HG03060 (cell line): ENCODE measurements at regions not wholly inside any gene's neighbourhood (a gene's known extent, or its start where the extent isn't known, plus 50 kb on each side); places are given as distances from the start of the nearest gene placed in this dataset.
"Not testable (repeated sequence)": the region's sequence is repeated elsewhere in the genome, so short reads cannot be mapped to it uniquely, and the experiment has no call there.

Experiments used
- ATAC-seq: cut with Tn5 transposase; IDR thresholded peaks from one replicate; pipeline ENCODE4 v1.9.1; 2021; ENCODE audit warnings: low read depth, moderate number of reproducible peaks; ENCODE audit not compliant: unreplicated experiment

GRCh38 chr5:120082316-120083068 lies 381.6 kb upstream of the PRR16 start:
- ATAC-seq, result no peak

GRCh38 chr5:120083851-120084542 lies 380.1 kb upstream of the PRR16 start:
- ATAC-seq, result no peak

GRCh38 chr5:120084543-120084870 lies 379.6 kb upstream of the PRR16 start:
- no peak for ATAC-seq

GRCh38 chr5:120086081-120086480 lies 378.0 kb upstream of the PRR16 start:
- ATAC-seq, result no peak

- no peak for ATAC-seq
These were observed 375.7 kb upstream of the PRR16 start for GRCh38 chr5:120088412-120088811.

- ATAC-seq, result no peak
These were observed 375.3 kb upstream of the PRR16 start for GRCh38 chr5:120088836-120089235.

- ATAC-seq, result no peak
These were observed 372.6 kb upstream of the PRR16 start for GRCh38 chr5:120091376-120091948.

- no peak for ATAC-seq
These were observed 371.5 kb upstream of the PRR16 start for GRCh38 chr5:120092649-120093048.

GRCh38 chr5:120093178-120093577 lies 370.9 kb upstream of the PRR16 start:
- no peak for ATAC-seq

- ATAC-seq, result no peak
These were observed 367.7 kb upstream of the PRR16 start for GRCh38 chr5:120096413-120096812.

GRCh38 chr5:120098426-120098825 lies 365.7 kb upstream of the PRR16 start:
- no peak for ATAC-seq

GRCh38 chr5:120098902-120099535 lies 365.1 kb upstream of the PRR16 start:
- no peak for ATAC-seq

- ATAC-seq, result no peak
These were observed 362.3 kb upstream of the PRR16 start for GRCh38 chr5:120101771-120102170.

GRCh38 chr5:120103495-120103894 lies 360.6 kb upstream of the PRR16 start:
- ATAC-seq, result no peak

GRCh38 chr5:120106912-120107525 lies 357.1 kb upstream of the PRR16 start:
- no peak for ATAC-seq

GRCh38 chr5:120108586-120109248 lies 355.4 kb upstream of the PRR16 start:
- no peak for ATAC-seq

GRCh38 chr5:120122703-120123102 lies 341.4 kb upstream of the PRR16 start:
- no peak for ATAC-seq

- ATAC-seq, result no peak
These were observed 340.1 kb upstream of the PRR16 start for GRCh38 chr5:120124031-120124430.

- ATAC-seq, result no peak
These were observed 339.1 kb upstream of the PRR16 start for GRCh38 chr5:120124961-120125360.

GRCh38 chr5:120132347-120132746 lies 331.8 kb upstream of the PRR16 start:
- ATAC-seq, result not testable (repeated sequence)
